NCI-H128 (cell line): ENCODE measurements at regions not wholly inside any gene's neighbourhood (a gene's known extent, or its start where the extent isn't known, plus 50 kb on each side); places are given as distances from the start of the nearest gene placed in this dataset.
"Not testable (repeated sequence)": the region's sequence is repeated elsewhere in the genome, so short reads cannot be mapped to it uniquely, and the experiment has no call there.

Experiments
- DNase-seq: peaks from one replicate; lab custom pipeline; 2025; ENCODE audit not compliant: unreplicated experiment; lab: John Stamatoyannopoulos, UW

DNA sequence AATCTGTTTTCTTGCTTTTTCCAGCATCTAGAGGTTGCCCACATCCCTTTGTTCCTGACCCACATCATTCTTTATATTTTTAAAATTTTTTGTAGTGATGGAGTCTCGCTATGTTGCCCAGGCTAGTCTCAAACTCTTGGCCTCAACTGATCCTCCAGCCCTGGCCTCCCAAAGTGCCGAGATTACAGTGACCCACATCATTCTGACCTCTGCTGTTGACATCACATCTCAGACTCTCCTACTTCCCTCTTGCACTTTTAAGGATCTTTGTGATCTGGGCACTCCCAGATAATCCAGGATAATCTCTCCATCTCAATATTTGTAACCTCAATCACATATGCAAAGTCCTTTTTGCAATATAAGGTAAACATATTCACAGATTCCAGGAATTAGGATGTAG lies 266.6 kb downstream of the MEX3B start:
- DNase-seq, result no peak

DNA sequence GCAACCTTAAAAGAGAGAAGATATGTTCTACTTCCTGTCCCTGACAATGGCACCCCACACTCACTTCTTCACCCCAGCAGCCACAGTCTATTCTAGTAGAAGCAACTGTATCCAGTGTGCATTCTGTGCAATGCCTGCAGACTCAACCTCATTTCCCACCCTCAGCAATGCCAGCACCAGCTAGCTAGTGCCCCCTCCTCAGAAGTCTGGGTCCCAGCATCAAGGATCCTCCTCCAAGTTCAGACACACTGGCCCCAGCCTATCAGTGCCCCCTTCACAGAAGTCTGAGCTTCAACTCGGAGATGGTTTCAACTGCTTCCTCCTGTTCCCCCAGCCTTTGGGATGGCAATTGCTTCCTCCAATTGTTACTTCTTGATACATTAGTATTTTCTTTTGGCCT lies 268.3 kb downstream of the MEX3B start:
- DNase-seq, result no peak

DNA sequence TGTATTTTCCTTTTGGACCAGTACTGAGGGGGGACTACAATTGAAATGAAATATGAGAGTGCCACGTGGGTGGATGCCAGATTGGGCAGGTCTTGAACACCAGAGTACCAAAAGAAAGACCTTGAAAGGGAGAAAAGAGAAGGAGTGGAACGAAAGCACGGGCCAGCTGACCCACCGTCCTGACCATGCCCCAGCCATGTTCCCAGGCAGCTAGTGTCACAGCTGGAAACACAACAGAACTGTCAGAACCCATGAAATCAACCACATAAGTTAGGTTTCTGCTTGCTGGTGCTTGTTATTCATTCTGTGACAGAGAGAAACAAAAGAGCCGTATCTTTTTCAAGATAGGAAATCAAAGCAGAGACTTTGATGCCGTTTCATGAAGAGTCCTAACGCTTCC lies 268.8 kb downstream of the MEX3B start:
- no peak for DNase-seq

DNA sequence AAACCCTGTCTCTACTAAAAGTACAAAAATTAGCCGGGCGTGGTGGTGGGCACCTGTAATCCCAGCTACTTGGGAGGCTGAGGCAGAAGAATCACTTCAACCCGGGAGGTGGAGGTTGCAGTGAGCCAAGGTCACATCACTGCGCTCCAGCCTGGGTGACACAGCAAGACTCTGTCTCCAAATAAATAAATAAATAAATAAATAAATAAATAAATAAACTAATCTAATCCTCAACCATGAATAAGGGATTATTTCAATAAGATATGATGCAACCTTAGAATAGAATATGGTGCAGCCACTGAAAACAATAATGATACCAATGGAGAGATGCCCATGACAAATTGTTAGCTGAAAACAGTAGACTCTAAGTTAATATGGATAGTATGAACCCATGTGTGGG lies 270.0 kb downstream of the MEX3B start:
- not testable (repeated sequence) for DNase-seq

DNA sequence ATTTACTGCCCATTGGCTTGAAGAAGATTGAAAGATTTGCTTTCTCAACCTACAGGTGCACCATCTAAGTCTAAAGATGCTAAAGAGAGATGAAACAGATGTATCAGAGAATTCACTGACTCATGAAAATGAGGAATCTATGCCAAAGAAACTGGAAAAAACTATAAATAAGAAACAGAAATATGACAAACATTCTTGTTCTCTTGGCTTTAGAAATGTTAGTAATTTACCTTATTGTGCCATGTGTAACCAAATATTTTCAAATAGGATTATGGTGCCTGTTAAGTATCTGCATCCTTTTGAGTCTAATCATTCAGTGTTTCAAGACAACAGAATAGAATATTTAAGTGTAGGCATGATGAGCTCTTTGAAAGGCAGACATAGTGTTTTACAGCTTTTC lies 271.5 kb downstream of the MEX3B start:
- DNase-seq, result no peak

DNA sequence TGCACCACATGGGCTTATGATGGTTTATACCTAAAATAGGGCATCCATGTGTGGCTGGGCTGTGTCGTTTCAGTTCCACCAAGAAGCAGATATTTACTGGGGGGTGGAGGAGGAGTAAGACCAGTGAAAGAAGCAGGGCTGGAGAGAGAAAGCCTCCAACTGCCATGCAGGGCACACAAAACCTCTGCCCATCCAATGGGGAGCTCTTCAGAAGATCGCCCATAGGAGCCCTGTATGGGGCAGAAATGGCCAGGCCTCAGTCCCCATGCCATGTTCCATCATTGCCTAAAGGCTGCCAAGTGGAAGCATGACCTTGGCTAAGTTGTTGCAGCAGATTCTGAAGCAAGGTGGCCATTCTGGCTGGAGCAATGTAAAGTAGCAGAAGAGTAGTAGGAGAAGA lies 277.0 kb downstream of the MEX3B start:
- no peak for DNase-seq

DNA sequence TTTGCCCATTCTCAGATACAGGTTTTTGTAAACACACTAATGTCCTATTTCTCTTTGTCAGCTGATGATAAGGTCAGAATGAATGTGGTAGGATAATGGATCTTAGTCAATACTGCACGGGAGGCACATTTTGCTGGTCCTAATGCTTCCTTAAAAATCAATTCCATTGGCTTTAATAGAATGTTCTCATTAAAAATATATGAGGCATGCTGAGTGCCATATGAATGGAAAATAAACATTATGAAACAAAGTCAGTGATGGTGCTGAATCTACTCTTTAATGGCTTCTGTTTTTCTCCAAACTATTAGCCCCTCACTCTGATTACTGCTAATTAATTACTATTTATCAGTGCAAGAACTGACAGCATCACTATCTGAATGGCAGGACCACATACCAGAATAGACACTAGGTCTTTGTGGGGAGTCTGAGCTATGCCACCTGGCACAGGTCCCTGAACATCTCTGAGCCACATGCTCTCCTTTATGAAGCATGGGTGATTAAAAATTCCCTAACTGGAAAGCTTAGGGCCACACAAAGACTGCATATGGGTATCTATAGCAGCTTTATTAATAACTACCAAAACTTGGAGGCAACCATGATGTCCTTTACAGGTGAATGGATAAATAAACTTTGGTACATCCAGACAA lies 278.9 kb downstream of the MEX3B start:
- no peak for DNase-seq

DNA sequence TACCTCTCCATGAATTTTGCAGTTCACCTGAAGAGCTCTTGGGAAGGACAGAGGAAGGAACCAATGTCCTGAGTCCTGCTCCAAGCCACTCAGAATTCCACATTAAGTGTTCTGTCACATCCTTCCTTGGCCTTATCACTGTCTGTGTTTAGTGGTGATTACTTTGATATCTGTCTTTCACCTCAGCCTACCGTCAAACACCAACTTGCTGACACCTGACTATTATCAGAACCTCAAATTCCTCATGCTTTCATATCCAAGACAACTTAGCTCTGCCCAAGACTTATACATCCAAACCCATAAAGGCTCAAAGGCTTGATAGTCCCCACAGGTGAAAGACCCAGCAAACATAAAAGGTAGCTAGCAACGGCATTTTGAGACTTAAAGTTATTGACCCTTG lies 280.0 kb downstream of the MEX3B start:
- DNase-seq, result no peak

DNA sequence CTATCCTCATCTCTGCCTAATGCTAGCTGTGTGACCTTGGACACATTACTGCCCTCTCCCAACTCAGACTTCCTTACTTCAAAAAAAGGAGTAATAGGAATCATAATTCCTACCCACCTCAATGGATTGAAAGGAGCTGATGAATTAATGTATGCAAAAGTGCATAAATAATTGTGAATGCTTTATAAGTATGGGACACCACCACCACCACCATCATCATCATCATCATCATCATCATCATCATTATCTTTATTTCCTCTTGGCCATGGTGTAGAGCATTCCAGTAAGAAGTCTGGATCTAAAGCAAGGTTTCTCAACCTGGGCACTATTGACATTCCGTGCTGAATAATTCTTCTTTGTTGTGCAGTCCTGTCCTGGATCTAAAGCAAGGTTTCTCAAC lies 282.5 kb downstream of the MEX3B start:
- DNase-seq, result no peak

DNA sequence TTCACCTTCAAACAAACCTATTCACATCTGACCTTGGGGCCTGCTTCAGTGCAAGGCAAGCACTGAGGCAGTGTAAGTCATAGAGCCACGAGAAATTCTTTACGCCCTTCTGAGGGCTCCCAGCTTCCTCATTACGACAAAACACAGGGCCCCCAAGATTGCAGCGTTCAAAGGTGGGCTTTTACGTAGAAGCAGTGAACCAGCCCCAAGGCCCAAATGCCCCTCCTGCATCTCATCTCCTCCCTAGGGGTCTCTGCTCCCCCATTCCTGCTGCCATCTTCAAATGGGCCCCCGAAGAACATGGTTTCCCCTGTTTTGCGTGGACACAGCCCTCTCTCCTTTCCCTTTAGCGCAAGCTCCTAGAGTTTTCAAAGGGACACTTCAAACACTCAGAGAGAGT lies 285.1 kb downstream of the MEX3B start:
- no peak for DNase-seq

DNA sequence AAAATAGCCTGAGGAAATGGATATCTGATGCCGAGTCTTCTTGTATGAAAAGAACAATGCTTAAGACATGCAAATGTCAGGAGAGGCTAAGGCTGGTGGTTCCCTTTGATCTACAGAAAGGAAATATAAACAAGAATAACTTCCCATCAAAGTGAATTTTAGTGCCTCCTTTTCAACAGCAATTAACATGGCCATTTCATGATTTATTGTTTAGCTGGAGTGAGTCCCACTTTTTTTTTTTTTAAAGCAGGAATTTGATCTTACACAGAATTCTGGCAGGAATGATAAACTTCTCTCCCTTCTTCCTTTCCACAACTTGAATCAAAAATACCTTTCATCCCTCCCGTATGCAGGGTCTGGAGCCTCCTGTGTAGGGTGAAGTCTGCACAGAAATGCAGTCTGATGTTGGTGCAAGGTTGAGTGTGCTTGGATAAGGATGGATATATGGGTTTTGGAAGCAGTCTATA lies 287.0 kb downstream of the MEX3B start:
- no peak for DNase-seq

DNA sequence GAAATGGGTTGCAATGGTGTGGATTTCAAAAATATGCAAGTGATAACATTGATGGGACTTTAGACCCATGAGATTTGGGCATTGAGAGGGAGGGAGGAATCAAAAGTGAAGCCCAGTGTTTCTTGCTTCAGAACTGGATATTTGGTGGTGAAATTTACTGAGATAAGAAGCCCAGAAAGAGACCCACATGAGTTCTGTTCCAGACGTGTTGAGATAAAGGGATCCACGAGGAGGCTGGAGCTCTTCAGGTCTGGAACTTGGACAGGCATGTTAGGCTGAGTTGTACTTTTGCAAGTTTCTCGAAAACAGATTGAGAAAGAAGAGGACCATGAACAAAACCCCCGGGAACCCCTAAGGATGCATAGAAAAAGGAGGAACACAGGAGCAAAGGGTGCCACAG lies 290.2 kb downstream of the MEX3B start:
- no peak for DNase-seq

DNA sequence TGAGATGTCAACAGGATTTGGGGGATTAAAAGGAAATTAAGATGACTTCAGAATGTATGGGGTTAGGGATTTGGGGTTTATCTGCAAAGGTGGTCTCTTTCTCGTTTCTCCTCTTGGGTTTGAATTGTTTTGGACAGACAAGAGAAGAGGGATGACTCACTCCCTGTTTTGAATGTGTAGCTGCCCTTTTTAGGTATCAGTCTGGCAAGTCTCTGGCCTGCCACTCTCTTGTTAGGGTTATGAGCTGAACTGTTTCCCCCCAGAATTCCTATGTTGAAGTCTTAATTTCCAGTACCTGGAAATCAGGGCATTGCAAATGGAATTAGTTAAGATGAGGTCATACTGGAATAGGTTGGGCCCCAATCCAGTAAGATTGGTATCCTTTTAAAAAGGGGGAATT lies 291.7 kb downstream of the MEX3B start:
- no peak for DNase-seq

DNA sequence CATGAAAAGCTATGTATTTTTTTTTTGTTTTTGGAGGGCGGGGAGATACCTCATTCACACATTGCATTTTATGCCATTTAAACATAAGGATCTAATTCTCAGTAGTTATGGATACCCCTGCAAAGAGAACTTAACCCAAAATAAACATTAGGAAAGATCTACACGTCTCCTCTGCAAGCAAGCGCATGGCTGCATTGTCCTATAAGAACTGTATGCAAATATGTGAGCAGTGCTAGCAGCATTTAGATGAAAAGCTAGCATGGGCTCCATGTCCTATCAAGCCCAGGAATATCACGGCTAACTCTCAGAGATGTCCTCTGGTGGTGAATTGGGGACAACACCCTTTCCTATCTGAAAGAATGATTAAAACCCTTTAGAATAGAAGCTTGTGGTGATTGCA lies 292.8 kb downstream of the MEX3B start:
- DNase-seq, result no peak

DNA sequence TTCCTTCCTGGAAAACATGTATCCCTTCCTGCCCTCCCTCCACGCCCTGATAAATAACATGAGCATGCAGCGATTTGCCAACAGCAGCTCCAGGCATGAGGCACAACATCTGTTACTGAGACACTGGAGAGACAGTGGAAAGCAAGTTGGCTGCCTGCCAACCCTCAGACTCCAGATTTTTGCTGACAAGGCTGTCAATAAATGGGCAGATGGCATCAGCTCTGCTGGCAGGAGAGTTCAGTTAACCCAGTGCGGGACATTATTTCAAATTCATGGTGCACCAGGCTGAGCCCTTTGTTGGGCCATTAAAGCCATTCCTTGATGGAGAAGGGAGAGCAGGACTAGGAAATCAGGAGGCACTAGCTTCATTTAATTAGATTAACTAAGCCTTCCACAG lies 293.3 kb downstream of the MEX3B start:
- DNase-seq, result peak; percentile 75

DNA sequence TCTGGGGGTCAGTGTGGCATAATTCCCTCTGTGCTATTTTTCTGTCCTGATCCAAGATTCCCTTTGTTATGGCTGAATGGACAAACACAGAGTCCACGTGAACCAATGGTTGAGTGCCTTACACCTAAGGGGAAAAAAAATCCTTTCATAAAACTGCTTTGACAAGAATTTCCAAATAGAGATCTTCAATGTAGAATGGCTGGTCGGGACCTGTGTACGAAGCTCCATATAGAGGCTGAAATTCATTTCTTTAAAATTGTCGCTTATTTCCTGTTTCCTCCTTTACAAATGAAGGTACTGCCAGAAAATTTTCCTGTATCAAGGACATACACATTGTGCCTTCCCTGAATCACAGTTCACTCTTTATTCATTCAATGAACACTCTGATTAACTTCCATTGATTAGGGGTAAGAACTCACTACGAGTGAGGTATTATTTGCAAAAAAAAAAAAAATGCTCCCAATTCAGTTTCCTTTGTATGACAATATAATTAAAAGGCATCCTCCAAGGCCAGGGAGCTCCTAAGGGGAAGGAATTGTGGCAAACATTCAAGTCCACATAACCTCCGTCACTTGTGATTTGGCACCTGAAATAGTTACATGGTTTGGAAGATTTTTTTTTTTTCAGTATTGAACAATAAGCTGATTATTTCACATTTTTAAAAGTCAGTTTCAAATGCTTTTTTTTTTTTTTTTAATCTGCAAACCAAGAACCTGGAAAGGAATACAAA lies 293.8 kb downstream of the MEX3B start:
- no peak for DNase-seq

DNA sequence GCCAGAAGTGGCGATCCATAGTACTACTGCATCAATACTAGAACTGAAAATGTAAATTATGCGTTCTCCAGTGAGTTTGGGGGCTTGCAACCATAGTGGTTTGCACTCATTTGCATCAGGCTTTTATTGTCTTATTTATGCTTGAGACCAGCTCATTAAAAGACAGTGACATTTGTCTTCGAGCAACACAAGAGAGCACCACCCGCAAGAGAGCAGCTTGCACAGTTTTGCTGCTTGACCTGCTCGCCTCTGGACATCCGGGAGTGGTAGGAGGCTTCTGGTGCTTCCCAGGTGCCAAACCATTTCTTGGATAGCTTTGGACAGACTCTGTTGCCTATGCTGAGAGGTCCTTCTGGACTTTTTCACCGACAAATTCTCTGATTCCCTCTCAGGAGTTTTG lies 294.6 kb downstream of the MEX3B start:
- no peak for DNase-seq

DNA sequence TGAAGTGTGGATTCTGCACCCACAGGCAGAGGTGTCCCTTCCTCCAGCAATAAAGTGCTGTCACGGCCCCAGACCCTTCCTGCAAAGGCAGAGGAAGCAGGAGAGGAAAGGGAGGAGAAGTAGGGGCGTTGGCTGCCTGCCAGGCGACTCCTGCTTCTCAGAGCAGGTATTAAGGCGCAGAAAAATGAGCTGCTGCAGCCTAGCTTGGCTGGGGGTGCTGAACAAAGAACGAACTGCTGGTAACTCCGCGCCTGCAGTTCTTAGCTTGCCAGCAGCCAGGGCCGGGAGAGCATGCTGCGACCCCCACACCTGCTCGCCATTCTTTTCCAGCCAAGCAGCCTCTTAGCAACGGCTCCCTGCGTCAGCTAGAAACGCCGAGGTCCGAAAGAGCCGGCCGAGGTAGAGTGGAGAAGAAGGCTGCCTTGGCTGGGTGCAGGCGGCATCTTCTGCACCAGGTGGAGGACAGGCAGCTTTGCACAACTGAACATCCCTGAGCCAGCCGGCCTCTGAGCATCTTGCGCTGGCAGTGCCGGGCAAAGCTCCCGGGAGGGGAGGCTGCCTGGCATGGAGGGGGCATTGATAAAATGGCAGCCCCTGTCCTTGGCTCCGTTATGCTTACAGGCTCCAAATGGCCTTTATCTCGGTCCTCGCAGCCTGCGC lies 296.0 kb downstream of the MEX3B start:
- DNase-seq, result no peak

DNA sequence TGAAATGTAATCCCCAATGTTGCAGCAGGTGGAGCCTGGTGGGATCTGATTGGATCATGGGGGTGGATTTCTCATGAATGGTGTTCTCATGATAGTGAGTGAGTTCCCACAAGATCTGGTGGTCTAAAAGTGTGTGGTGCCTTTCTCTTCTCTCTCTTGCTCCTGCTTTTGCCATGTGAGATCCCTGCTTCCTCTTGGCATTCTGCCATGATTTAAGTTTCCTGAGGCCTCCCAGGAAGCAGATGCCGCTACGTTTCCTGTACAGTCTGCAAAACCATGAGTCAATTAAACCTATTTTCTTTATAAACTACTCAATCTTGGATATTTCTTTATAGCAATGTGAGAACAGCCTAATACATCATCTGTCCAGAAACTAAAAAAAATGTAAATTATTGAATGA lies 298.3 kb downstream of the MEX3B start:
- no peak for DNase-seq

DNA sequence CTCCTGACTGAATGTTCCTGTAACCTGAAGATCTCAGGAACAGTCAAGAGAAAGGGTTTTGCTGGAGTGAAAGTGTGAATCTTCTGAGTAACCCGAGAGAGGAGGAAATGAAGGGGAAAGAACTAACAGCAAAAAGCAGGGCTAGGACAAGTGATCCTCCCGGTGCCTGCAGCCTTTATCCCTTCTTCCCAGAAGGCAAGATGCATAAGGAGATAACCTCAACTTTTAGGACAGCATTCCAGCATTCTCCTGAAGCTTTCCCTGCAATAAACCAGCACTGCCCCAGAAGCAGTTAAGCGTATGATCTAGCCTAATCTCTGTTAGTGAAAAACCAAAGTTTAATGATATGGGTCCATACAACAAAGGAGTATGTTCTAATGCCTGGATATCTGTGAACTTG lies 298.8 kb downstream of the MEX3B start:
- no peak for DNase-seq

DNA sequence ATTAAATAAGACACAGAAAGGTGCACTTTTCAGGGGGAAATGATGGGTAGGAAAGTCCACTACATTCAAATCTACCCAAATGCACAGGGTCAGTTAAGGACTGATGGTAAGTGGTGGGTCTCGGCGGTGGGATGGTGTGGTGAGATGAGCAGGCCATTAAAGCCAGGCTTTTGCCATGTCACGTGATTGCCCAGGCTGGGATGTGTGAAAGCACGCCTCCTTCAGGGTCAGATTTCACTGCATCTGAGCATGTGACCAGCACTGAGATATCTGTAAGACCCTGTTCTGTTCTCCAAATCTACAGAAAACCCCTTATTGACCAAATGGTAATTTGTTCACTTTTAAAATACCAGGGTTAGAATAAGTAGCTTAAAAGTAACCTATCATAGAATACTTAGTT lies 301.5 kb downstream of the MEX3B start:
- no peak for DNase-seq

DNA sequence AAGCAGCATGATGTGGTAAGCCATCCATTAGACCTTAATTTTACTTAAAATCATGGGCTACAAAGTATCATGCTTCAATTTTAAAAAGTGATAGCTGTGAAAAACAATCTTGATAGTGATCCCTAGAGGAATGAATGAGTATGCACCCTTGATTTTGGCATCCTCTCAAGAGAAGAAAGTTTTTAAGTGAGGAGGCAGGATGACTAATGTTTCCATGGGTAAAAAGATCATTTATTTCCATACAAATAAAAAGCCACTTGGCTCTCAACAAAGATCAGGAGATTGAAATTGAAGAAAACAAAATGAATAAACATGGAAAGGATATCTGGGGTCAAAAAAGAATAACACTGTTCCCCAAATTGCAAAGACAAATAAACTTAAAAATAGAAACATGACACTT lies 305.4 kb downstream of the MEX3B start:
- no peak for DNase-seq
